IMR-90 (cell line): ENCODE measurements at regions not wholly inside any gene's neighbourhood (a gene's known extent, or its start where the extent isn't known, plus 50 kb on each side); places are given as distances from the start of the nearest gene placed in this dataset.

ENCODE experiments used
- ATAC-seq: fragments of 200-7000 bp; cut with Tn5 transposase; 2 replicates; pipeline ENCODE4 v1.9.1; 2020; ENCODE audit warnings: low read depth, mild to moderate bottlenecking, moderate library complexity
- BruUV-seq: library from RNA; stranded (reverse); fragments of 400-500 nt; replicated peaks from 2 replicates; lab custom pipeline; 2021; lab: Mats Ljungman, UMichigan
- CTCF ChIA-PET: fragments of 300-600 bp; formaldehyde crosslinking; extraction: SDS; loops from one replicate; lab custom pipeline; 2021; ENCODE audit warnings: antibody characterized with exemption; lab: Yijun Ruan, JAX
- POLR2A ChIA-PET: fragments of 300-600 bp; sonication (Branson Sonifier 250); formaldehyde crosslinking; loops from one replicate; lab custom pipeline; 2022; ENCODE audit warnings: antibody characterized with exemption; ENCODE audit not compliant: unreplicated experiment; lab: Charles Lee
- DNase-seq: peaks from one replicate; pipeline ENCODE4 v3.0.0; 2013
- H2AFZ ChIP-seq: replicated peaks from 2 replicates; pipeline ENCODE3; 2013; ENCODE audit warnings: low read length, mild to moderate bottlenecking; ENCODE audit not compliant: poor library complexity
- H2AK5ac ChIP-seq: 2 replicates; pipeline ENCODE4 v1.6.1; 2013; ENCODE audit warnings: low read depth, low read length, inconsistent platforms
- H2AK9ac ChIP-seq: replicated peaks from 2 replicates; pipeline ENCODE3; 2013; ENCODE audit warnings: mild to moderate bottlenecking, low read depth, low read length, moderate library complexity; ENCODE audit not compliant: poor library complexity
- H2BK120ac ChIP-seq: 2 replicates; pipeline ENCODE4 v1.6.1; 2013; ENCODE audit warnings: low read depth, low read length, inconsistent platforms
- H2BK15ac ChIP-seq: 3 replicates; pipeline ENCODE4 v1.6.1; 2013; ENCODE audit warnings: low read depth, low read length, inconsistent platforms
- H2BK20ac ChIP-seq: 2 replicates; pipeline ENCODE4 v1.6.1; 2013; ENCODE audit warnings: low read depth, mild to moderate bottlenecking, inconsistent platforms, low read length, moderate library complexity
- H2BK5ac ChIP-seq: 2 replicates; pipeline ENCODE4 v1.6.1; 2013; ENCODE audit warnings: mild to moderate bottlenecking, low read depth, low read length, inconsistent platforms; ENCODE audit not compliant: poor library complexity, severe bottlenecking
- H3K14ac ChIP-seq: replicated peaks from 2 replicates; pipeline ENCODE4 v1.6.1; 2013; ENCODE audit warnings: low read depth, low read length, inconsistent platforms
- H3K18ac ChIP-seq: 2 replicates; pipeline ENCODE4 v1.6.1; 2013; ENCODE audit warnings: low read depth, low read length, control low read depth
- H3K23ac ChIP-seq: 2 replicates; pipeline ENCODE4 v1.6.1; 2013; ENCODE audit warnings: low read depth, low read length, inconsistent platforms
- H3K27ac ChIP-seq: 2 replicates; pipeline ENCODE4 v1.5.1; 2013; ENCODE audit warnings: mild to moderate bottlenecking, control low read depth, low read length; ENCODE audit not compliant: insufficient read depth
- H3K27me3 ChIP-seq: 2 replicates; pipeline ENCODE4 v1.6.1; 2013; ENCODE audit warnings: low read length; ENCODE audit not compliant: control insufficient read depth, insufficient read depth
- H3K36me3 ChIP-seq: 2 replicates; pipeline ENCODE4 v1.6.1; 2013; ENCODE audit warnings: low read length, mixed read lengths; ENCODE audit not compliant: control insufficient read depth, insufficient read depth
- H3K4ac ChIP-seq: 2 replicates; pipeline ENCODE4 v1.6.1; 2013; ENCODE audit warnings: low read depth, low read length, inconsistent platforms
- H3K4me1 ChIP-seq: 2 replicates; pipeline ENCODE4 v1.6.1; 2013; ENCODE audit warnings: low read length, mixed read lengths; ENCODE audit not compliant: control insufficient read depth, insufficient read depth
- H3K4me2 ChIP-seq: 2 replicates; pipeline ENCODE4 v1.6.1; 2013; ENCODE audit warnings: low read depth, mild to moderate bottlenecking, control low read depth, low read length, moderate library complexity
- H3K4me3 ChIP-seq: 2 replicates; pipeline ENCODE4 v1.5.1; 2013; ENCODE audit warnings: low read depth, mild to moderate bottlenecking, control low read depth, low read length, moderate library complexity; ENCODE audit not compliant: insufficient read depth
- H3K56ac ChIP-seq: 2 replicates; pipeline ENCODE4 v1.6.1; 2013; ENCODE audit warnings: low read length, inconsistent platforms; ENCODE audit not compliant: insufficient read depth; ENCODE audit errors: extremely low read depth
- H3K79me1 ChIP-seq, 2 experiments: 2 replicates each; pipeline ENCODE4 v1.6.1; 2013; ENCODE audit warnings: low read length in 2 of 2, inconsistent platforms in 1 of 2, low read depth in 1 of 2
- H3K9ac ChIP-seq: 2 replicates; pipeline ENCODE4 v1.6.1; 2013; ENCODE audit warnings: low read depth, low read length, control low read depth
- H3K9me1 ChIP-seq: 2 replicates; pipeline ENCODE4 v1.6.1; 2013; ENCODE audit warnings: low read length, inconsistent platforms; ENCODE audit not compliant: insufficient read depth
- H3K9me3 ChIP-seq: 2 replicates; pipeline ENCODE4 v1.6.1; 2013; ENCODE audit warnings: low read length; ENCODE audit not compliant: control insufficient read depth, insufficient read depth
- H4K20me1 ChIP-seq: 2 replicates; pipeline ENCODE4 v1.6.1; 2013; ENCODE audit warnings: low read length, inconsistent platforms; ENCODE audit not compliant: insufficient read depth
- H4K5ac ChIP-seq: 2 replicates; pipeline ENCODE4 v1.6.1; 2013; ENCODE audit warnings: mild to moderate bottlenecking, low read depth, low read length, control low read depth
- H4K8ac ChIP-seq, 2 experiments: 2 replicates each; pipeline ENCODE4 v1.6.1; 2013; ENCODE audit warnings: low read depth in 2 of 2, low read length in 2 of 2, control low read depth in 1 of 2, inconsistent platforms in 1 of 2
- H4K91ac ChIP-seq: 2 replicates; pipeline ENCODE4 v1.6.1; 2013; ENCODE audit warnings: low read depth, low read length, inconsistent platforms; ENCODE audit not compliant: insufficient read depth
- BHLHE40 ChIP-seq: fragments of 150-350 bp; IDR thresholded peaks from 2 replicates; pipeline ENCODE4 v1.6.1; 2016; ENCODE audit warnings: mild to moderate bottlenecking, low read depth, low read length
- CEBPB ChIP-seq: IDR thresholded peaks from 2 replicates; pipeline ENCODE4 v1.6.1; 2012; ENCODE audit warnings: low read depth, low read length, improper control_type of control experiment
- CHD1 ChIP-seq: IDR thresholded peaks from 2 replicates; pipeline ENCODE4 v1.6.1; 2012; ENCODE audit warnings: low read depth, low read length, improper control_type of control experiment
- FOS ChIP-seq: fragments of 150-350 bp; IDR thresholded peaks from 2 replicates; pipeline ENCODE4 v1.6.1; 2016; ENCODE audit warnings: low read depth, low read length
- MAFK ChIP-seq: IDR thresholded peaks from 2 replicates; pipeline ENCODE4 v1.6.1; 2012; ENCODE audit warnings: low read depth, low read length, improper control_type of control experiment
- MAZ ChIP-seq: IDR thresholded peaks from 2 replicates; pipeline ENCODE4 v1.6.1; 2012; ENCODE audit warnings: low read depth, mild to moderate bottlenecking, low read length, improper control_type of control experiment, moderate library complexity, borderline replicate concordance
- MXI1 ChIP-seq: IDR thresholded peaks from 2 replicates; pipeline ENCODE4 v1.6.1; 2012; ENCODE audit warnings: low read depth, mild to moderate bottlenecking, low read length, moderate library complexity, borderline replicate concordance
- NFE2L2 ChIP-seq: fragments of 150-350 bp; IDR thresholded peaks from 2 replicates; pipeline ENCODE4 v1.6.1; 2016; ENCODE audit warnings: low read depth, mild to moderate bottlenecking, low read length
- POLR2A ChIP-seq: IDR thresholded peaks from 2 replicates; pipeline ENCODE4 v1.6.1; 2012; ENCODE audit warnings: mild to moderate bottlenecking, low read depth, low read length
- RAD21 ChIP-seq: IDR thresholded peaks from 2 replicates; pipeline ENCODE4 v1.6.1; 2012; ENCODE audit warnings: low read length, improper control_type of control experiment
- RCOR1 ChIP-seq: IDR thresholded peaks from 2 replicates; pipeline ENCODE4 v1.6.1; 2012; ENCODE audit warnings: mild to moderate bottlenecking, low read length, improper control_type of control experiment; ENCODE audit not compliant: insufficient replicate concordance
- RFX5 ChIP-seq: IDR thresholded peaks from 2 replicates; pipeline ENCODE4 v1.8.0; 2012; ENCODE audit warnings: low read depth, mild to moderate bottlenecking, low read length, moderate library complexity
- SMC3 ChIP-seq: fragments of 150-350 bp; IDR thresholded peaks from 2 replicates; pipeline ENCODE4 v1.6.1; 2016; ENCODE audit warnings: low read depth, mild to moderate bottlenecking, antibody characterized with exemption, low read length, moderate library complexity
- WGBS, 2 experiments: methylation state at CpG; one replicate each; pipeline versions ENCODE4 v1.1.5 to v1.1.7; 2013; ENCODE audit warnings: missing lambda C conversion rate in 2 of 2; ENCODE audit not compliant: insufficient read length in 1 of 2; ENCODE audit errors: extremely low coverage in 2 of 2; 5-methylcytosine and 5-hydroxymethylcytosine counted together
- dilution Hi-C: fragments of 300-500 bp; cut with HindIII; formaldehyde crosslinking; loops from one replicate; pipeline ENCODE4 v1.14.3; 2018; ENCODE audit warnings: low sequenced_read_pairs; ENCODE audit not compliant: unreplicated experiment
- in situ Hi-C: fragments of 300-500 bp; cut with MboI; formaldehyde crosslinking; loops from 3 replicates; pipeline ENCODE4 v1.14.3; 2019; ENCODE audit warnings: low sequenced_read_pairs, inconsistent platforms, mixed read lengths
- intact Hi-C: fragments of 100-400 bp; cut with micrococcal nuclease; formaldehyde crosslinking; loops from 2 replicates; pipeline ENCODE4 v1.10.0; 2022
- TF ChIP-seq, protein P1 (sequence below): conservative IDR thresholded peaks from 2 replicates; pipeline ENCODE4 v1.5.1; 2012; ENCODE audit warnings: mild to moderate bottlenecking, low read depth, low read length, improper control_type of control experiment
- TF ChIP-seq, protein P2 (sequence below): fragments of 150-350 bp; IDR thresholded peaks from 2 replicates; pipeline ENCODE4 v1.6.1; 2017; ENCODE audit warnings: mild to moderate bottlenecking, antibody characterized with exemption, low read length, low read depth
- TF ChIP-seq, protein P3 (sequence below): fragments of 150-350 bp; IDR thresholded peaks from 2 replicates; pipeline ENCODE4 v1.6.1; 2016; ENCODE audit warnings: low read depth, mild to moderate bottlenecking, low read length, moderate library complexity, borderline replicate concordance

DNA sequence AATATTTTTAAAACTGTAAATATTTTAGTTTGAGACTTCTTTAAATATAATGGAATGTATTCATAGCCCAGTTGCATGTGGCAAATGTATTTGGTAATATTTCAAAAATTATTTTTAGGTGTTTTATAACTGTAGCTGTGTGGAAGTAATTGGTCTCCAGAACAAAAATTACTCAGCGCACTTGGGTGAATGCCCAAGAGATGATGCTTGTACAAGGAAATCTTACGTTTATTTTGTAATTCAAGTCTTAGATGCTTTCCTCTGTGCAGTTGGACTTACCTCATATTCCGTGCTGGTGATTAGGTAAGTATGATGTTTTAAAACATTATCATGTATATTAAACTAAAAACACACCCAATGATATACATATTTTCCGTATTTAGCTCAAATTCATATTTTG, 76.7 kb upstream of the SLCO1B1 start:
- Histone ChIP-seq H4K8ac (no peak overlapping the region), H3K4me3 (no peak overlapping the region), H3K9me1 (no peaks in the 10 kb centered on the region), H3K27me3 (no peaks in the 10 kb centered on the region), H3K9me3 (no peaks in the 10 kb centered on the region), H3K4ac (no peak overlapping the region), H4K5ac (no peak overlapping the region), H3K4me2 (no peak overlapping the region), H4K91ac (no peak overlapping the region), H3K56ac (no peak overlapping the region), H2BK5ac (no peak overlapping the region), H3K14ac (no peak overlapping the region), H3K4me1 (no peaks in the 10 kb centered on the region), H2BK20ac (no peak overlapping the region), H2AK9ac (no peak overlapping the region), H3K36me3 (no peaks in the 10 kb centered on the region), H2BK120ac (no peak overlapping the region), H2AFZ (no peak overlapping the region), H3K9ac (no peak overlapping the region), H3K79me1 (no peaks in the 10 kb centered on the region), H3K18ac (no peak overlapping the region), H2AK5ac (no peak overlapping the region), H2BK15ac (no peak overlapping the region), H4K20me1 (no peaks in the 10 kb centered on the region), H3K23ac (no peak overlapping the region), H3K27ac (no peak overlapping the region)
- in situ Hi-C loops (no loop called here), intact Hi-C loops (no loop called here), dilution Hi-C loops (no loop called here)
- BruUV-seq: no TSS peak
- TF ChIP-seq MXI1 (no peak), NFE2L2 (no peak), RFX5 (no peak), CEBPB (no peak), MAFK (no peak), BHLHE40 (no peak), MAZ (no peak), SMC3 (no peak), CHD1 (no peak), POLR2A (no peak), FOS (no peak), RCOR1 (no peak), RAD21 (no peak)
- TF ChIP-seq, protein P1, sequence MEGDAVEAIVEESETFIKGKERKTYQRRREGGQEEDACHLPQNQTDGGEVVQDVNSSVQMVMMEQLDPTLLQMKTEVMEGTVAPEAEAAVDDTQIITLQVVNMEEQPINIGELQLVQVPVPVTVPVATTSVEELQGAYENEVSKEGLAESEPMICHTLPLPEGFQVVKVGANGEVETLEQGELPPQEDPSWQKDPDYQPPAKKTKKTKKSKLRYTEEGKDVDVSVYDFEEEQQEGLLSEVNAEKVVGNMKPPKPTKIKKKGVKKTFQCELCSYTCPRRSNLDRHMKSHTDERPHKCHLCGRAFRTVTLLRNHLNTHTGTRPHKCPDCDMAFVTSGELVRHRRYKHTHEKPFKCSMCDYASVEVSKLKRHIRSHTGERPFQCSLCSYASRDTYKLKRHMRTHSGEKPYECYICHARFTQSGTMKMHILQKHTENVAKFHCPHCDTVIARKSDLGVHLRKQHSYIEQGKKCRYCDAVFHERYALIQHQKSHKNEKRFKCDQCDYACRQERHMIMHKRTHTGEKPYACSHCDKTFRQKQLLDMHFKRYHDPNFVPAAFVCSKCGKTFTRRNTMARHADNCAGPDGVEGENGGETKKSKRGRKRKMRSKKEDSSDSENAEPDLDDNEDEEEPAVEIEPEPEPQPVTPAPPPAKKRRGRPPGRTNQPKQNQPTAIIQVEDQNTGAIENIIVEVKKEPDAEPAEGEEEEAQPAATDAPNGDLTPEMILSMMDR: no peak
- TF ChIP-seq, protein P2, sequence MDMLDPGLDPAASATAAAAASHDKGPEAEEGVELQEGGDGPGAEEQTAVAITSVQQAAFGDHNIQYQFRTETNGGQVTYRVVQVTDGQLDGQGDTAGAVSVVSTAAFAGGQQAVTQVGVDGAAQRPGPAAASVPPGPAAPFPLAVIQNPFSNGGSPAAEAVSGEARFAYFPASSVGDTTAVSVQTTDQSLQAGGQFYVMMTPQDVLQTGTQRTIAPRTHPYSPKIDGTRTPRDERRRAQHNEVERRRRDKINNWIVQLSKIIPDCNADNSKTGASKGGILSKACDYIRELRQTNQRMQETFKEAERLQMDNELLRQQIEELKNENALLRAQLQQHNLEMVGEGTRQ: no peak
- TF ChIP-seq, protein P3, sequence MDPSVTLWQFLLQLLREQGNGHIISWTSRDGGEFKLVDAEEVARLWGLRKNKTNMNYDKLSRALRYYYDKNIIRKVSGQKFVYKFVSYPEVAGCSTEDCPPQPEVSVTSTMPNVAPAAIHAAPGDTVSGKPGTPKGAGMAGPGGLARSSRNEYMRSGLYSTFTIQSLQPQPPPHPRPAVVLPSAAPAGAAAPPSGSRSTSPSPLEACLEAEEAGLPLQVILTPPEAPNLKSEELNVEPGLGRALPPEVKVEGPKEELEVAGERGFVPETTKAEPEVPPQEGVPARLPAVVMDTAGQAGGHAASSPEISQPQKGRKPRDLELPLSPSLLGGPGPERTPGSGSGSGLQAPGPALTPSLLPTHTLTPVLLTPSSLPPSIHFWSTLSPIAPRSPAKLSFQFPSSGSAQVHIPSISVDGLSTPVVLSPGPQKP: no peak
- ChIA-PET CTCF (no interaction called here), POLR2A (no interaction called here)
- ATAC-seq: no peak
- no peak for DNase-seq
- WGBS, 2 experiments: no CpG with 5 or more reads among the region's 4 CpGs
